ENCODE measurements at regions not wholly inside any gene's neighbourhood (a gene's known extent, or its start where the extent isn't known, plus 50 kb on each side); places are given as distances from the start of the nearest gene placed in this dataset.

GRCh38 chr7:40996233-40996677, 706.6 kb downstream of the INHBA start:
- DNase-seq (ENCODE audit: low spot score in 2 of 2) (no peak), ATAC-seq (no peak)
- Mint-ChIP-seq H3K27ac (no peak overlapping the region), H3K9me3 (peaks cover 3 to 9% of the 10 kb centered on the region in 2 donors), H3K36me3 (no peaks in the 10 kb centered on the region)

- peaks cover 0 to 4% of the 10 kb centered on the region in 2 donors for H3K9me3 Mint-ChIP-seq
These were observed 712.0 kb downstream of the INHBA start for GRCh38 chr7:40990841-40991240.

GRCh38 chr7:40987571-40987970, 715.3 kb downstream of the INHBA start:
- Mint-ChIP-seq H3K27ac (no peak overlapping the region), H3K36me3 (no peaks in the 10 kb centered on the region), H3K9me3 (peaks cover 5 to 7% of the 10 kb centered on the region in 2 donors)
- DNase-seq (ENCODE audit: low spot score in 2 of 2) = no peak
- no peak for ATAC-seq

More at GRCh38 chr7:40990841-40991240, 712.0 kb downstream of the INHBA start:
- DNase-seq (ENCODE audit: low spot score in 2 of 2) (no peak), ATAC-seq (no peak)
- Mint-ChIP-seq H3K27ac (no peak overlapping the region), H3K36me3 (no peaks in the 10 kb centered on the region)

GRCh38 chr7:40986351-40986873, 716.5 kb downstream of the INHBA start:
- ATAC-seq (no peak), DNase-seq (ENCODE audit: low spot score in 2 of 2) (no peak)
- peaks cover 5 to 7% of the 10 kb centered on the region in 2 donors for H3K9me3 Mint-ChIP-seq
- no peaks in the 10 kb centered on the region for H3K36me3 Mint-ChIP-seq
- no peak overlapping the region for H3K27ac Mint-ChIP-seq

- no peaks in the 10 kb centered on the region for H3K36me3 Mint-ChIP-seq
- ATAC-seq (no peak), DNase-seq (ENCODE audit: low spot score in 2 of 2) (no peak)
- H3K9me3 Mint-ChIP-seq = peaks cover 5 to 7% of the 10 kb centered on the region in 2 donors
- no peak overlapping the region for H3K27ac Mint-ChIP-seq
These were observed 719.8 kb downstream of the INHBA start for GRCh38 chr7:40983111-40983510.

GRCh38 chr7:40979296-40979695, 723.6 kb downstream of the INHBA start:
- no peak for ATAC-seq

GRCh38 chr7:40978047-40978446, 724.8 kb downstream of the INHBA start:
- no peak for ATAC-seq
- no peak overlapping the region for H3K27ac Mint-ChIP-seq

More at GRCh38 chr7:40979296-40979695, 723.6 kb downstream of the INHBA start:
- DNase-seq (ENCODE audit: low spot score in 2 of 2) = no peak
- Mint-ChIP-seq H3K36me3 (no peaks in the 10 kb centered on the region), H3K27ac (no peak overlapping the region), H3K9me3 (peaks cover 6 to 9% of the 10 kb centered on the region in 2 donors)

GRCh38 chr7:40977533-40977932, 725.4 kb downstream of the INHBA start:
- Mint-ChIP-seq H3K36me3 (no peaks in the 10 kb centered on the region), H3K9me3 (peaks cover 4 to 6% of the 10 kb centered on the region in 2 donors), H3K27ac (no peak overlapping the region)
- ATAC-seq (no peak), DNase-seq (ENCODE audit: low spot score in 2 of 2) (no peak)

More at GRCh38 chr7:40978047-40978446, 724.8 kb downstream of the INHBA start:
- Mint-ChIP-seq H3K9me3 (peaks cover 5 to 6% of the 10 kb centered on the region in 2 donors), H3K36me3 (no peaks in the 10 kb centered on the region)
- DNase-seq (ENCODE audit: low spot score in 2 of 2) = no peak

- ATAC-seq (no peak), DNase-seq (ENCODE audit: low spot score in 2 of 2) (no peak)
- H3K27ac Mint-ChIP-seq = no peak overlapping the region
- no peaks in the 10 kb centered on the region for H3K36me3 Mint-ChIP-seq
- H3K9me3 Mint-ChIP-seq = peaks cover 10% of the 10 kb centered on the region in 2 donors
These were observed 730.5 kb downstream of the INHBA start for GRCh38 chr7:40972426-40972825.

- Mint-ChIP-seq H3K9me3 (peaks cover 6 to 11% of the 10 kb centered on the region in 2 donors), H3K27ac (no peak overlapping the region), H3K36me3 (no peaks in the 10 kb centered on the region)
- DNase-seq (ENCODE audit: low spot score in 2 of 2) = no peak
- ATAC-seq = no peak
These were observed 733.2 kb downstream of the INHBA start for GRCh38 chr7:40969641-40970040.

GRCh38 chr7:40966693-40967092, 736.2 kb downstream of the INHBA start:
- Mint-ChIP-seq H3K27ac (no peak overlapping the region), H3K36me3 (no peaks in the 10 kb centered on the region), H3K9me3 (peaks cover 6 to 9% of the 10 kb centered on the region in 2 donors)
- ATAC-seq = no peak
- DNase-seq (ENCODE audit: low spot score in 2 of 2) = no peak

GRCh38 chr7:40965774-40966173, 737.1 kb downstream of the INHBA start:
- H3K36me3 Mint-ChIP-seq = no peaks in the 10 kb centered on the region
- peaks cover 5 to 12% of the 10 kb centered on the region in 2 donors for H3K9me3 Mint-ChIP-seq
- H3K27ac Mint-ChIP-seq = no peak overlapping the region
- no peak for DNase-seq (ENCODE audit: low spot score in 2 of 2)
- no peak for ATAC-seq

- Mint-ChIP-seq H3K27ac (no peak overlapping the region), H3K36me3 (no peaks in the 10 kb centered on the region), H3K9me3 (peaks cover 0 to 8% of the 10 kb centered on the region in 2 donors)
- DNase-seq (ENCODE audit: low spot score in 2 of 2) (no peak), ATAC-seq (no peak)
These were observed 737.9 kb downstream of the INHBA start for GRCh38 chr7:40965016-40965415.

- Mint-ChIP-seq H3K9me3 (peaks cover 0 to 8% of the 10 kb centered on the region in 2 donors), H3K27ac (no peak overlapping the region), H3K36me3 (no peaks in the 10 kb centered on the region)
- no peak for ATAC-seq
- no peak for DNase-seq (ENCODE audit: low spot score in 2 of 2)
These were observed 738.3 kb downstream of the INHBA start for GRCh38 chr7:40964610-40965009.

GRCh38 chr7:40959955-40960354, 742.9 kb downstream of the INHBA start:
- H3K9me3 Mint-ChIP-seq = peaks cover 15 to 26% of the 10 kb centered on the region in 2 donors
- no peak overlapping the region for H3K27ac Mint-ChIP-seq
- ATAC-seq (no peak), DNase-seq (ENCODE audit: low spot score in 2 of 2) (no peak)
- peaks cover 0 to 13% of the 10 kb centered on the region in 2 donors for H3K36me3 Mint-ChIP-seq

- Mint-ChIP-seq H3K36me3 (peaks cover 11 to 13% of the 10 kb centered on the region in 2 donors), H3K9me3 (peaks cover 28 to 32% of the 10 kb centered on the region in 2 donors), H3K27ac (no peak overlapping the region)
- no peak for DNase-seq (ENCODE audit: low spot score in 2 of 2)
- ATAC-seq = no peak
These were observed 754.7 kb downstream of the INHBA start for GRCh38 chr7:40948239-40948638.

- H3K27ac Mint-ChIP-seq = no peak overlapping the region
These were observed 755.3 kb downstream of the INHBA start for GRCh38 chr7:40947566-40947965.

GRCh38 chr7:40946549-40946948, 756.3 kb downstream of the INHBA start:
- ATAC-seq = no peak
- peaks cover 9 to 11% of the 10 kb centered on the region in 2 donors for H3K36me3 Mint-ChIP-seq
- no peak for DNase-seq (ENCODE audit: low spot score in 2 of 2)
- H3K27ac Mint-ChIP-seq = no peak overlapping the region
- H3K9me3 Mint-ChIP-seq = peaks cover 23 to 32% of the 10 kb centered on the region in 2 donors

More at GRCh38 chr7:40947566-40947965, 755.3 kb downstream of the INHBA start:
- DNase-seq (ENCODE audit: low spot score in 2 of 2) = no peak
- ATAC-seq = no peak
- peaks cover 28 to 32% of the 10 kb centered on the region in 2 donors for H3K9me3 Mint-ChIP-seq
- H3K36me3 Mint-ChIP-seq = peaks cover 11 to 13% of the 10 kb centered on the region in 2 donors
